IPS DF 4.7 (cell line): ENCODE measurements at regions not wholly inside any gene's neighbourhood (a gene's known extent, or its start where the extent isn't known, plus 50 kb on each side); places are given as distances from the start of the nearest gene placed in this dataset.

Experiments
- DNase-seq: peaks from one replicate; pipeline ENCODE4 v3.0.0-alpha.2; 2013; ENCODE audit warnings: low spot score; ENCODE audit errors: extremely low read depth

DNA sequence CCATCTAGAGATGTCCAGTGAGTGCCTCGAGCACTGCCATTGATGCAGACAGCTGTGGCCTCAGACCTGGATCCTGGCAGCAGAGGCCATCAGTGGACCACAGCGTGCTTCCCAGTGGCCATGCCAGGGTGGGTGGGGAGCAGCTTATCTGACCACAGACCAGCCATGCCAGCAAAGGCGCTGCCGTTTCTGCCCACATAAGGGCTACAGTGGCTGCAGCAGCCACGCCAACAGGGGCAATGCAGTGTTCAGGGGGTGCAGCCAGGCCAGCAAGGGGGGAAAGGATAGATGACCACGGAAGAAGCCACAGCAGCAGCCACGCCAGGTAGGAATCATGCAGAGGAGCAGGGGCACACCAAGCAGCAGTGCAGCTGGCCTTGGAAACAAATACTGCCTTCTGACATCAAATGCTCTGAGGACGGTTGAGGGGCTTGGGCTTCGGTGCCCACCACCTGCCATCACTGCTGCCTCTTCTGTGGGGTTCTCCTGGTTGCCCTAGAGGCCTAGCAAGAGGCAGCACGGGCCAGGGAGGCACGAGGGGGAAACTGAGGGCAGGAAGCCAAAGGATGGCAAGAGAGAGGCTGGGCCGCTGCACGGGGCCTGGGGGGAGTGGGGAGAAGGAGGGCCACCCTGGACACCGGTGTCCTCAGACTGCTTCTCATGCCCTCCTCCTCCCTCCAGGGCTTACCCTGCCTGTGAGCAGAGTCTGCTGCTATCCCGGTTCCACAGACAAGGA is 94.7 kb upstream of the RUNX3 start:
- no peak for DNase-seq

DNA sequence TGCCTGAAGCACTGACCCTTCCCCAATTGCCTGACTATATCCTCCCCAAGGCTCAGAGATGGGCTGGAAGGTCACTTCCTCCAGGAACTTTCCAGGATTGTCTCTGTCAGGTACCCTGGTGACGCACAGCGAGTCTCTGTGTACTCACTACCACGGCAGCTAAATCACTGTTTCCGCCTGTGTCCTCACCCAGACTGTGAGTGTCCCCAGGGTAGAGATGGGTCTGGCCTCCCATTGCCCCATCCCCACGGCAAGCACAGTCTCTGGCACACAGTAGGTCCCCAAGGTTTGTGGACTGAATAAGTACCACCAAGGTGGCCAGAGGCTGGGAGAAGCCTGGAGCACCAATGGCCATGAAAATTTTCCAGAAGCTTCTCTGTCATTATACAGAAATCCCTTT is 93.8 kb upstream of the RUNX3 start:
- no peak for DNase-seq

DNA sequence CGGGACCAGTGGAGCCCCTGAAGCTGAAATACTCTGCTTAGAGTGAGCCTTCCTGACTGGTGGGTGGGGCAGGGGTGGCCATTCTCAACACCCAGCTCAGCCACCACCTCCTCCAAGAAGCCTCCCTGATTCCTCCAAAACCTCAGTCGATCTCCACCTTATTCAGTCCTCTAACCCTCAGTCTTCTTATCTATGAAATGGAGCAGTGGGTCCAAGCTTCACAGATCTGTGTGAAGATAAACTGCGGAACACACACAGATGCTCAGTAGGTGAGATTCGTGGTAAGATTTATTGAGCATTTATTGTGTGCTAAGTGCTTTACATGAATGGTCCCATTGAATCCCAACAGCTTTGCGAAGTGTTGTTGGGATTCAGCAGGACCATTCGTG is 93.1 kb upstream of the RUNX3 start:
- no peak for DNase-seq

DNA sequence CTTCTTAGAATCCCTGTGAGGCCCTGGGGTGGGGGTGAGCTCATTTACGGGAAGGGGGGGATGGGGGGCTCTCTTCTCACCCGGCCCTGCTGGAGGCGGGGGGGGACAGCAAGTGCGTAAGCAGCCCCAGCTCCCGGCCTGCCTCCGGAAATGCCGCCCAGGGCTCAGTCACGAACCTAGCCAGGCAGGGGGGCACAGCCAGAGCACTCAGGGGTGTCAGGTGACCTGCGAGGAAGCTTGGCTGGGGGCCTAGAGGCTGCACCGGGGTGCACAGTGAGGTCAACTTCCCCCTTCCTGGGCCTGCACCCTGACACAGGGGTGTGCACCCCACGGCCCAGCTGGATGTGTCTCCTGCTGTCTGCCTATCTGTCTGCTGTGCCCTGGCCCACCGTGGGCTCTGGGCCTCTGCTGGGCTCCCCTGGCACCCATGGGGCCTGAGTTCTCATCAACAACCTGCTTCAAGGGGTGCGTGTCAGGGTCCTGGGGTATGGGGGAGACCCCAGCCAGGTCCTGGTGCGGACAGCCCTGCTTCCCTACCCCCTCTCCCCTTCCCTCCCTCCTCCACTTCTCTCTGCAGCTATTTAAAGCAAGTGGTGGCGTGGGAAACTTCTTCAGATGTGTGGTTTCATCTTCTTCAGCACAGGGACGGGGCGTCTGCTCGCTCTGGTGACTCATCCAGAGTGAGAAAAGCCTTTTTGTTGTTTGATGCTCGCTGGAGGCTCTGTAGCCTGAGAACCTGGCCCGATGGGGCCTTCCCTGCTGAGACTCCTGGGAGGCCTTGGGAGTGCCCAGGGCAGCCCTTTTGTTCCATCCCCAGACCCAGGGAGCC is 92.5 kb upstream of the RUNX3 start:
- no peak for DNase-seq

DNA sequence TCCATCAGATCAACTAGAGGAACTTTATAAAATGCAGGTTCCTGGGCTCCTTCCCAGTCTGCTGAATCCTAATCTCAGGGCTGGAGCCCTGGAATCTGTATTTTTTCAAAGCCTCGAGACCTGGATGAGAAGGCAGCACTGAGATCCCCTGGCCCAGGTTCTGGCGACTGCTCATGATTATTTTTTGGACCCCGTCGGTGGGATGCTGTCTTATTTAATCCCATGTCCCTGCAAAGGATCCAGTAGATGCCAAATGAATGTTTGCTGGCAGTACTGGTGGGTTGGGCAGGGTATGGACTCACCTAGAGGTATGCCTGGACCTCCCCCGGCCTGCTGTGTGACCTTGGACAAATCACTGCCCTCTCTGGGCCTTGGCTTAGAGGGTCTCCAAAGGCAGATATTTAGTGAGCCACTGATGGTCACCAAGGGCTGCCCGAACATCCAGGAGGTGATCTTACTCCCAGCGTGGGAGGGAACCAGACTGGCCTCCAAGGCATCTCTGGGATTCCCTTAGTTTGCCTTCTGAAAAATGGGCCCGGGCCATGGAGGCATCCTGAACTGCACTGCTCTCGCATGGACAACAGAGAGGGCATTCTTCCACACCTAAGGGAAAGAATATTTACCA is 91.6 kb upstream of the RUNX3 start:
- DNase-seq = no peak

DNA sequence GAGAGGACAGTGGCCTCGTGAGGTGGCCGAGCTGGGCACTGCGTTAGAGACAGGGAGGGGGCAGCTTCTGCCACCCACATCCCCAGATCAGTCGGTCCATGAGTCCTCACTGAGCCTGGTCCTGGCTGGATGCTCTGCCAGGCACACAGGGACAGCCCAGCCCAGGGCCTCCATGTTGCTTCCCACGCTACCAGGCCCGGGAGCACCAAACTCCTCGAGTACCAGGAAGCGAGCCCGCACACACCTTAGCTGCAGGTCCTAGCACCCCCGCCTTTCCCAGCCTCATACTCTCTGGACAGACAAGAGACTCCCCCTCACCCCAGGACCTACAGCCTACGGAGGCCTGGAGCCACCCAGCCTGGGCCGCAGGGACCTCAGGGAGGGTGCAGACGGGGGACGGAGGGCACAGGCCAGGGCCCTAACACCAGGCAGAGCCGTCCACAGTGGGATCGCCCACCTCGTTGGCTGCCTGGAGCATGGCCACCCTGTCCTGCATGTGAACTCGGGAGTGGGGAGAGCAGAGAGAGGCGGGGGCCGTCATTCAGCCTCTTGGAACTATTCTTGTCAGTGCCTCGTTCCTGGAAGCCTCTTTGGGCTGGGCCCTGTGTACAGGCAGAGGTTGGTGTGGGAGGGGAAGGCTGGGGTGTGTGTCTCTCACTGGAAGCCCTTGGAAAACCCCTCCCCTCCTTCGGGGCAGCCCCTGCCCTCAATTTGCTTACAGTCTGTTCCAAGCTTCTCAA is 90.9 kb upstream of the RUNX3 start:
- DNase-seq = no peak

DNA sequence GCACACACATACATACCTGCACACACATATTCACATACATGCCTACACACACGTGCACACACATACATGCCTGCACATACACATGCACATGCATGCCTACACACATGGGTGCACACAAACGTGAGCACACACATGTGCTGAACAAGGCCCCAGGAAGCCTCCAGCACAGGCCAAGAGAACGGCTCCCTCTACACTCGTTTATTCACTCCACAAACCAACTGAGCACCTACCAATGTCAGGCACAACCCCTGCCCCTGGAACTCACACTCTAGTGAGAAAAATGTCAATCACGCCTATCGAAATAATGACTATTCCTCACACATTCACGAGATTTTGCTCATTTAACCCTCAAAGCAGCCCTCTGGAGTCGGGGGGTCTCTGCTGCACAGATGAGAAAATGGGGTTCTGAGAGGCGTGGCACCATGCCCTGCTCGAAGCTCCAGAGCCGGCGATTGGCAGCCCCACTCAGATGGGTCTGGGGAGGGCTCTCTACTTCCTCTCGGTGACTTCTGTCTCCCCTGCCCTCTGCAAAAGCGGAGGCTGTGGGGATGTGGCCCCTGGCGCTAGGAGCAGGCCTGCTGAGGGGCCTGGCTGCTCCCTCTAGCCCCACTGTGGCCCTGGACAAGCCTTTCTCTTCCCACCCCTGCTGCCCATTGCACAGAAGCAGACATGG is 90.2 kb upstream of the RUNX3 start:
- no peak for DNase-seq

DNA sequence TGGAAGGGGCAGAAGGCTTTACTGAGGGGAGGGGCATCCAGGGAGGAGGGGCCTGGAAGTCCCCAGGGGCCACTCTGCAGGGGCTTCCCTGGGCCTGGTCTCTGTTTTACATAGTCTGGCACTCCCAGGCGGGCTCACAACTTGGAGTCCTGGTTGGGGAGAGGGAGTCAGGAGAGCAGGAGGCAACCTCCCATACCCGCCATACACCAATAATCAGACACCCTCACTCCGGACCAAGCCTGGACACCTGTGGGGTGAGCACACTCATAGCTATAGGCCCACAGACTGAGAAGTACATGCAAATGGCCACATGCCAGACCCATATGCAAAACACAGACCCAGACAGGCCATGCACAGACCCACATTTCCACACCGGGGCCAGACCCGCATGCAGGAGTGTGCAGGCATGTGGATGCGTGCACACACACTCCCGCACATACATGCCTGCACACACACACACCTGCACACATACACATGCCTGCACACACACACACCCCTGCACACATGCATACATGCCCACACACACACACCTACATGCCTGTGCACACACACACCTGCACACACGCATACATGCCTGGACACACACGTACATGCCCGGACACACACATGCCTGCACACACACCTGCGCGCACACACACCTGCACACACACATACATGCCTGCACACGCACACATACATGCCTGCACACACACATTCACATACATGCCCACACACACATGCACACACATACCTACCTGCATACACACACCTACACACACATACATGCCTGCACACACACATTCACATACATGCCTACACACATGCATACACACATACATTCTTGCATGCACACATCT is 89.5 kb upstream of the RUNX3 start:
- no peak for DNase-seq

DNA sequence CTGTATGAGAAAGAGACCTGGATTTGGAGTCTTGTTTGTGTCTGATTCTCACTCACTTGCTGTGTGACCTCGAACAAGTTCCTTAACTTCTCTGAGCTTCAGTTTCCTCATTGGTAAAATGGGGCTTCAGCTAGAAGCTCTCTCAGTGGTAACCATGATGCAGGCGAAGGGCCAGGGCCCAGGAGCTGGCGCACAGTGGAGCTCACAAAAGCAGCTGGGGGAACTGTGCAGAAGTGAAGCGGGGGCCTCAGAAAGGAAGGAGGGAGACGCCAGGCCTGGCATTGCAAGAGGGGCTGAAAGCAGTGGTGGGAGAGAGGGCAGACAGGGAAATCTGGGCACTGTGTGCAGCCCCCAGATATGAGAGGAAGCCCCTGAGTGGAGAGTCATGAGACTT is 88.9 kb upstream of the RUNX3 start:
- no peak for DNase-seq

DNA sequence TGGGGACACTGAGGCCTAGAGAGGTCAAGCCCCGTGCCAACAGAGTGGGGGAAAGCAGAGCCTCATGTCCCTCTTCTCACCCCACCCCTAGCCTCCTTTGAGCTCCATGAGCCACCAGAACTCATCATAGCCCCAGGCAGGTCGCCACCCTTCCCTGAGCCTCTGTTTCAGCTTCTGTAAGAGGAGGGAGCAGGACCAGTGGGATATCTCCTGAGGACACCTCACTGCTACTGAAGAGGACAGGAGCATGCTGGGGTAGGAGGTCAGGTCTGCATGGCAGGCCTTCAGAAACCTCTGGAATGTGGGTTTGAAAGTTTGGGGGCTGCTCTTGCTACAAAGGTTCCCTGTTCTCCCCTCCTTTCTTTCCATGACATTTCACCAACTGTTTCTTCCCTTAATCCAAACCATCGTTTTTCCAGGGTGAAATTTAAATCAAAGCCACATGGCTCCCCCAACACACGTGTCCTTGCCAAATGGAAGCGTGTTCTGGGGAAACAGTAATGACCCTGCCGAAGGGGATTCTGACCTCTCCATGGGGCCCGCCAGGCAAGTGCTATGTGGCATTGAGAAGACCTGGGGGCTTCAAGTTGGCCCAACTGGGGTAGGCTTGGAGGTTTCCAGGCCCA is 88.1 kb upstream of the RUNX3 start:
- DNase-seq = no peak

DNA sequence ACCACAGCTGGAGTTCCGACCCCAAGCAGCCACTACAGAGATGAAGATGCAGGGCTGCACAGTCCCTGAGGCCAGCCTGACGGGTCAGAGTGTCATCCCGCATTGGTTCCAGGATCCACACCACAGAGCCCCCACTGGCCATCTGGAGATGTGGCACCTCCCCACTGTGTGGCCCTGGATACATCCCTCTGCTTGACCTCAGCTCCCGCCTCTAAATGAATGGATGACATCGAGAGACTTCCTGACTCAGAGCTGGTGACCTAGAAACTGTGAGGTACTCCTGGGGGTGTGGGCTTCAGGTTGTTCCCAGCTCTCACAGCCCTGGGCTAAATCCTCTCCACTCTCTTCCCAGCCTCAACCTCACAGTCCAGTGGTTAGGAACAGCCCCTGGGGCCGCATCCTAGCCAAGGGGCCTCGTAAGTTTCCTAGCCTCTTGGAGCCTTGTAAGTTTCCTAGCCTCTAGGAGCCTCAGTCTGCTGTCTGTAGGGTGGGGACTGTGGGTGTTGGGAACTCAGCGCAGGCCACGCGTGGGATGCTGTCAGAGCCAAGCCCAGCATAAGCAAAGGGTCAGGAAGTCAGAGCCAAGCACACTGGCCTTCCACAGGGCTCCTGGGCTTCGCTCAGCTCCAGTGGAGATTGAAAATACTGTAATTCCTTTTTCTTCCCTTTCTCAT is 87.5 kb upstream of the RUNX3 start:
- DNase-seq = no peak

DNA sequence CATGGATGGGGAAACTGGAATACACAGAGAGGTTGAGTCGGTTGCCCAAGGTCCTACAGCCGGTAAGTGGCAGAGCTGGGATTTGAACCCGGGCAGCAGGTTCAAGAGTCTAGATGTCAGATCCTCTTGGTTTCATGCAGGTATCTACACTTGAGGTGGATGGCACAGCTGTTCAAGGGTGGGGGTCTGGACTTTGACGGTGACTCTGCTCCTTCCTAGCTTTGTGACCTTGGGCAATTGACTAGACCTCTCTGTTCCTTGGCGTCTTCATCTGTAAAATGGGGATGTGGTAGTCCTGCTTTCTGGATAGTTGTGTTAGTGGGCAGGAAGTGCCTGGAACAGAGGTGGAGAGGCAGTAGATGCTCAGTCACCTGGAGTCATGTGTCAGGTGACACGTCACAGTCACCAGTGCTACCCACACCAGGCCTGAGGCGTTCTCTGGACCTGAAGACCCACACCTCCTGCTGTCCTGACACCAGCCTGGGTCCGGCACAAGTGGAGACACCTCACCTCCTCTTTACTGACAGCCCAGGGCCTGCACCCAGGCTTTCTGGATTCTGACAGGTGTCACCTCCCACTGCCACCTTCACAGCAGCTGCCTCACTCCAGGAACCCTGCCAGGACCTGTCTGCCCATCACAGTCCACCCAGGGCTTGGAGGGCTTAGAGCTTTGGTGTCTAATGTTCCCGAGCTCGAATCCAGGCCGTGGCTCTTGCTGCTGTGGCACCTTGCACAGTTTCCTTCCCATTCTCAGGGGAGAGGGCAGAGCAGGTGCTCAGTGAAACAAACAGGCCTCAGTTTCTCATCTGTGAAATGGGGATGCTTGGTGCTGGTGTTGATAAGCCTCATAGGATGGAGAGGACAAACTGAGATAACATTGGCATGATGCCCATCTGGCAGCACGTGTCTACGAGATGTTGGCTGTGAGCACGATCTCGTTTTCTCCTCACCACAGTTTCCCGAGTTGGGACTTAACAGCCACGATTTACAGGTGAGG is 83.2 kb upstream of the RUNX3 start:
- no peak for DNase-seq

DNA sequence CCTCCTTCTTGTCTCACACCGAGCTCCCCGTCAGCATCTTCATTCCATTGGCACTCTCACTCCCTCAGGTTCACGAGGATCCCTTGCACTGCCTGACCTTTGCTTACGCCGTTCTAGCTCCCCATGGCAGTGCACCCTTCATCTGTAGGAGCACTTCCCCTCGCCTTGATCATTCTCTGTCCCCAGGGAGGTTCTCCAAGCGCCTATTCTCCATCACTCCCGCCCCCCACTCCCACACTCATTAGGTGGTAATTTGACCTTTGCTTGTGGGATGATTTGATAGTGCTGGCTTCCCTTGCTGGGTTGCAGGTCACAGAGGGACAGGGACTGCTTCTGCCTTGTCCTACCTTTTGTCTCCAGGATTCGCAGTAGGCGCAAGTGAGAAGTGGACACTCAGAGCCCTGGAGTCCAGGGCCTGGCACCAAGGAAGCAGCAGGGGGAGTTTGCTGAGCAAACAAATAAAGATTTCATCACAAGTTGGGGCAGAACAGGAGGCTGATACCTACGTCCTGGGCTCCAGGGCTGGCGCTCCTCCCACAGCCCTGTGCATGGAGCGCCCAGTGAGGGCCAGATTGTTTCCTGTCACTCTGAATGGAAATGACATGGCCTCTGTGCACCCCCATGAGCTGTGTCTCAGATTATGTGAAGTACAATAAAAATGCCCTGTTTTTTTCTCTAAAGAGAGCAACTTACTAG is 82.0 kb upstream of the RUNX3 start:
- no peak for DNase-seq

DNA sequence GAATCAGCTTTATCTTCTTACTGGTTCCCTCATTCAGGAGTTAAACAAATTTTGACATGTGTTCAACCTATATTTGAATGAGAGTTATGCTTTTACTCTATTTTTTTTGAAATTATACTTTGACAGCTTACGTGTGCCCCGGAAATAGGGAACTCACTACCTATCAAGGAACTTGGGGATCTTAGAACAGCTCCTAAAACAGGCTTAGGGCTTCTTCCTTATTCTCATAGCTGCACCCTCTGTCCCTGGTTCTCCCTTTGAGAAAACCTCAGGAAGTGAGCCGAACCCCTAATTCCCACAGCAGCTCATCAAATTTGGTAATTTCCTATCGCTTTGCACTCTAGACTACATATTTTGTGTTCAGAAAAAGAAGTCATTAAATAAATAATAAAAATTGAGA is 81.2 kb upstream of the RUNX3 start:
- no peak for DNase-seq

DNA sequence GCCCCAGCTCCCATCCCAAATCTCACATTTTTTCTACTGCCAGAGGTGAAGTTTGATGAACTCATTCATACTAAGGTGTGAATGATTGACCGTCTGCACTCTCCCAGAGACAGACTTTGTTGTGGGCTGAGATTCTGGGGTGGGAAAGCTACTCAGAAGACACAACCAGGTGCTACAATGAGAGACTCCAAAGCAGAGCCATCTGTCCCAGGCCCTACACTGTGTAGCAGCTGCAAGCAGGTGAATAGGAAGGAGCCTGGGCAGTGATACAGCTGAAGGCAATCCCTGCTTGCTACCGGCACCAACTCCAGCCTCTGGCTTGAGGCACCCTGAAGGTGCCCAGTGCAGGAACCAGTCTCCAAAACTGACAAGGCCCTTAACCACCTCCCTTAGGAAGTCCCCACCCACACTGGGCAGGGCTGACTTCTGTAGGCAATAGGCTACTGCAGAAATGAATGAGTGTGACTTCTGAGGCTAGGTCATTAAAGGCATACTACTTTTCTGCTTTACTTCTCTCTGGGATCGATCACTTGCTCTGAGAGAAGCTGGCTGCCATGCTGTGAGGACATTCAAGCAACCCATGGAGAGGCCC is 79.7 kb upstream of the RUNX3 start:
- DNase-seq = no peak

DNA sequence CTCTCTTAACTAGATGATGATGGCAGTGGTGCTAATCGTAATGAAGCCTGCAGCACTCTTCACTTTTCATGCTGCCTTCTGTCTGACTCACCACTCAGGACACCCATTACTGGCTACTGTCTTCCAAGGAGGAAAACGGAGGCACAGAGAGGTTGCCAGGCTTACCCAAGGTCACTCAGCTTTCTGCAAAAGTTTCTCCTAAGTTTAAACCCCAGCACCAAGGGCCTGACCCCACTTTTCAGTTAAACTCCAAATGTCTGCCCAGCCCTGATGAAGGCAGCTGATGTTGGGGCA is 78.1 kb upstream of the RUNX3 start:
- no peak for DNase-seq
